GM18867 (cell line): ENCODE measurements at regions not wholly inside any gene's neighbourhood (a gene's known extent, or its start where the extent isn't known, plus 50 kb on each side); places are given as distances from the start of the nearest gene placed in this dataset.
"Not testable (repeated sequence)": the region's sequence is repeated elsewhere in the genome, so short reads cannot be mapped to it uniquely, and the experiment has no call there.

Experiments
- ATAC-seq: cut with Tn5 transposase; IDR thresholded peaks from one replicate; pipeline ENCODE4 v1.9.1; 2021; ENCODE audit warnings: mild to moderate bottlenecking, moderate library complexity; ENCODE audit not compliant: unreplicated experiment

DNA sequence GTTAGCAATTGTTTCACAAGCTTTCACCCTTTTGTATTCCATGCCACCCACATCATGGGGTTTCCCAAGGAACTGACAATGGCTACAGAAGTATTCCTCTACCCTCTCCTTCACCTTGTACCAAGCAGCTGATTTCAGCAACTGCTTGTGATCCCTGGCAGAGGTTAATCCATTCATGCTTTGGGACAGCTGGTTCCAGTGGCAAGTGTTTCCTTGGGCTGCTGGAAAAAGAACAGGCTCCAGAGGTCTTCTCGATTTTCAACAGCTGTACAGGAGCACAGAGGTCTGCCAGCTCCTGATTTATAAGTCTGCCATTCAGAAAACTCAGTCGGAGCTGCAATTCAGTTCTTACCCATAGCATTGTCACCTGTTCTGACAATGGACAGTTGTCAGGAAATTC lies 239.2 kb upstream of the CWC22 start:
- no peak for ATAC-seq

DNA sequence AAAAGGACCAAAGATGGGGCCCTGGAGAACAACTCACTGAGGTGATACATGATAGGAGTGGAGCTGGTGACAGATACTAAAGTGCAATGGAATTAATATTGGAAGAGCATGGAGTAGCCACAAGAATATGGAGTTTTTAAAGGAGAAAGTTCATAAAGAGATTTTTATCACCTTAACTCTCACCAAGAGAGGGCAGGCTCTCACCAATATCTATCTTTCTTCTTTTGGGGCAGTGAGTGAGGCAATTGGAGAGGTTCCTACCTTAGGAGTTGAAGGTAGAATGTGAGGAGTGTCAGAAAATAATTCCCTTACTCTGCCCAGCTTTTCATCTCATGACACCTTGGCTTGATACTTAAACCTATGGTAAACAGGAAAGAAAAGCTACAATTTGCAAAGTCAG lies 233.7 kb upstream of the CWC22 start:
- no peak for ATAC-seq

- ATAC-seq: no peak
Observed at GRCh38 chr2:180238729-180239128, 231.6 kb upstream of the CWC22 start.

DNA sequence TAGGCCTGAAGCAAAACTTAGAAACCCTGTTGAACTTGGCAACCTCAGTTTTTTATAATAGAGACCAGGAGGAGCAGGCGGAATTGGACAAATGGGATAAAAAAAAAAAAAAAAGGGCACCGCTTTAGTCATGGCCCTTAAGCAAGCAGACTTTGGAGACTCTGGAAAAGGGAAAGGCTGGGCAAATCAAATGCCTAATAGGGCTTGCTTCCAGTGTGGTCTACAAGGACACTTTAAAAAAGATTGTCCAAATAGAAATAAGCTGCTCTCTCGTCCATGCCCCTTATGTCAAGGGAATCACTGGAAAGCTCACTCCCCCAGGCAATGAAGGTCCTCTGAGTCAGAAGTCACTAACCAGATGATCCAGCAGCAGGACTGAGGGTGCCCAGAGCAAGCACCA lies 229.0 kb upstream of the CWC22 start:
- ATAC-seq: not testable (repeated sequence)

DNA sequence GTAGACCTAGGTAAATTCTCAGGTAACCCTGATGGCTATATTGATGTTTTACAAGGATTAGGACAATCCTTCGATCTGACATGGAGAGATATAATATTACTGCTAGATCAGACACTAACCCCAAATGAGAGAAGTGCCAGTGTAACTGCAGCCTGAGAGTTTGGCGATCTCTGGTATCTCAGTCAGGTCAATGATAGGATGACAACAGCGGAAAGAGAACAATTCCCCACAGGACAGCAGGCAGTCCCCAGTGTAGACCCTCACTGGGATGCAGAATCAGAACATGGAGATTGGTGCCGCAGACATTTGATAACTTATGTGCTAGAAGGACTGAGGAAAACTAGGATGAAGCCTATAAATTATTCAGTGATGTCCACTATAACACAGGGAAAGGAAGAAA lies 228.4 kb upstream of the CWC22 start:
- not testable (repeated sequence) for ATAC-seq

DNA sequence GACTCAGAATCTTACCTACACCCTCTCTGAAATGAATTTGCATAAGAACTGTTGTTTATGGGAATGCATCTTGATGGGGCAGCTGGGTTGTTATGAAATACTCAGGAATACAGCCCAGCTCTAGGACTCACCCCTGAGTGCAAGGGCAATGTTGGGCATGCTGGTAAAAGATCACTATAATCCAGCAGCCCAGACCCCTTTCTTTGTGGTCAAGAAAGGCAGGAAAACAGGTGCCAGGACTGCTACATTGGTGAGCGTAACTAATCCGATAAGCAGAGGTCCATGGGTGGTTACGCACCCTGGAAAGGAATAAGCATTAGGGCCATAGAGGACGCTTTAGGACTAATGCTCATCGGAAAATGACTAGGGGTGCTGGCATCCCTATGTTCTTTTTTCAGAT lies 227.9 kb upstream of the CWC22 start:
- not testable (repeated sequence) for ATAC-seq

- no peak for ATAC-seq
Observed at GRCh38 chr2:180231015-180231414, 223.9 kb upstream of the CWC22 start.

- ATAC-seq: no peak
Observed at GRCh38 chr2:180227461-180227860, 220.4 kb upstream of the CWC22 start.

DNA sequence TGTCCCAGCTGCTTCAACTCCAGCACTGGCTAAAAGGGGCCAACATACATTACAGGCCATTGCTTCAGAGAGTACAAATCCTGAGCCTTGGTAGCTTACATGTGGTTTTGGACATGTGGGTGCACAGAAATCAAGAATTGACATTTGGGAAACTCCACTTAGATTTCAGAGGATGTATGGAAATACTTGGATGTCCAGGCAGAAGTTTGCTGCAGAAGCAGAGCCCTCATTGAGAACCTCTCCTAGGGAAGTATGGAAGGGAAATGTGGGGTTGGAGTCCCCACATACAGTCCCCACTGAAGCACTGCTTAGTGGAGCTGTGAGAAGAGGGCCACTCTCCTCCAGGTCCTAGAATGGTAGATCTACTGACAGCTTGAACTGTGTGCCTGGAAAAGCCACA lies 218.0 kb upstream of the CWC22 start:
- ATAC-seq: no peak

DNA sequence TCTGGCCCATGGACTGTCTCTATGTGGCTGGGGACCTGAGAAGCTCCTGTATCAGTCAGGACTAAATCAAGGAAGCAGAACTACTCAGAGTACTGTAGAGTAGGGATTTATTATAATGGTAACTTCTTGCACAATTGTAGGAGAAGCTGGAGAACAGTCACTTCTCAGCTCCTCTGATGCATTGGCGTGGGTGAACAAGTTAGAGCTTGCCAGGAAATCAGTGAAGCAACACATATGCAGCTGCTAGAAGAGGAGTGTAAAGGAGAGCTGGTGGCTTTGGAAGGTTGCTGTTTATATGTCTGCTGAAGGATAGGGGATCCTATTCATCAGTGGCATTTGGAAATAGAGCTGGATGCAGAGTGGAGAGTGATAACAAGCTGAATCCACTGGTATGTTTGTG lies 215.5 kb upstream of the CWC22 start:
- no peak for ATAC-seq

DNA sequence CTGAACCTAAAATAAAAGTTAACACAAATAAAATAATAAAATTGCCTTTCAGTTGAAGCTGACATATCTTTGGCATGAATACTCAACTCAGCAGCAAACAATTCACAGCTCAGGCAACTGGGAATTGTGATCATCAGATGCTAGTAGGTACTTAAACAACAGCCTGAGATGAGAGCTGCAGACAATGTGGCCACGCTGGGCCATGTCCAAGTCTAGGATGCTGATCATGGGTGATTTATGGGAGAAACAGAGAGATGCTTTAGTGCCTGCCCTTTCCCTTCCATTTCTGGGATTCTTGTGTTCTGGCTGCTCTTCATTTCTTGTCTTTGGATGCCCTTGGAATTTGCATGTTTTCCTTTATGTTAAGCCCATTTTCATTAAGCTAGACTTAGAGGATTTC lies 212.4 kb upstream of the CWC22 start:
- ATAC-seq: no peak

DNA sequence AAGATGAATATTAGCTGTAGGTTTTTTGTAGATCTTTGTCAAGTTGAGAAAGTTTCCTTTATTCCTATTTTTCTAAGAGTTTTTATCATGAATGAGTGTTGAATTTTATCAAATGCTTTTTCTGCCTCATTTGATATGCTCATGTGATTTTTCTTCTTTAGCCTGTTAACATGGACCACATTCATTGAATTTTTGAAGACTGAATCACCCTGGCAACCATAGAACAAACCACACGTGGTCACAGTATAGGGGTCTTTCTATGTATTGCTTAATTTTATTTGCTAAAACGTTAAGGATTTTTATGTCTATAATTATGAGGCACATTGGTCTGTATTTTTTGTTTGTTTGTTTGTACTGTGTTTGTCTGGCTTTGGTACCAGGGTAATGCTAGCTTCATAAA lies 201.7 kb upstream of the CWC22 start:
- ATAC-seq: no peak

- no peak for ATAC-seq
Observed at GRCh38 chr2:180205621-180206235, 198.6 kb upstream of the CWC22 start.

DNA sequence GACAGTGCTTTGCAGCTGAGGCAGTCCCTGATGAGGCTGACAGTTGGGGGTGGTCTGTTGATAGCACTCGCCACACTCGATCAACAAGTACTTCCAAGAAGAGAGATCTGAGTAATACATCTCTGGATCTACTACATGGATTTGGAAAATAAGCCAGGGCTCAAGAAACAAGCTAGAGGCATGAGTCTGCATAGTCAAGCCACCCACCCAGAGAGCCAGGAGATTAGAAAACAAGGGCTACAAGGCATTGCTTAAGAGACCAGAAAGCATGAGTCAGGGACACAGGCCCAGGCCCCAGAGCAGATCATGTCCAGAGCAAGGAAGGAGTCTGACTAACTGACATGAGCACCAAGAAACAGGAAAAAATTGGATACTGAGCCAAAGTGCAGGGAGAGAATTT lies 196.9 kb upstream of the CWC22 start:
- ATAC-seq: no peak

DNA sequence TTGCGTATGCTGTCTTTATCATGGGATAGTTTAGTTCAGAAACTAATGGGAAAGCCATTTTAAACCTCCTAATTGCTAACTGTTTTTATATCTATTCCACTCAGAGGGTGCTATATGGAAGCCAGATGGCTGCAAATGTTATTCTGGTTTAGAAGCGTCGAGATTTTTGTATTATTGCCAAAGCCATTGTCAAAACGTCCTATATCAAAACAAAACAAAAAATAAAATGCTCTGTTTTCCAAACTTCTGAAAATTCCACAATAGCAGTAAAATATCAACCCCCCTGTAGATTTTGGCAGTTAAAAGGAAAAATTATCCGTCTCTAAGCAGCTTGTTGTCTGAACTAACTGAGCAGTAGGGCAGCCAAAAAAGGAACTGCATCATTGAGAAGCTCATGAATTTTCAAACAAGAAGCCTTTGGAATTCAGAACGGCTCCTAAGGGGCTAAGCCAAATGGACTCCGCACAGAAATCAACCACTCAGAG lies 195.4 kb upstream of the CWC22 start:
- no peak for ATAC-seq

GRCh38 chr2:180196419-180196977 lies 189.4 kb upstream of the CWC22 start:
- no peak for ATAC-seq

DNA sequence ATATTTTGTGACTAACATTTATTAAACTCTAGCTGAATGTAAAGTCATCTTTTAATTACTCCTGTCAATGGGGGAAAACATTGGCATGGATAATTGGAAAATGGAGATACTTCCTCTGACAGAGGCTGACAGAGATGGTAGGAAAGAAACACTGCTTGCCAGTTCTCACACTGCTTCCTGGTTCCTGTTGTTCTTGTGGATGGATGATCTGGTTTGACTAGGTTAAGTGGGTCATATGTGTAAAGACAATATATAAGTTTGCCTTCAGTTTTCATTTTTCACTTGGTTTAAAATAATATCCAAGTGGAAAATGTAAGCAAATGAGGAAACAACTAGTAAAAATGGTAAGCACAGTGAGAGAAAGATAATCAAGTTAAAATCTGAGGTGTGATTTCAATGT lies 188.8 kb upstream of the CWC22 start:
- no peak for ATAC-seq

DNA sequence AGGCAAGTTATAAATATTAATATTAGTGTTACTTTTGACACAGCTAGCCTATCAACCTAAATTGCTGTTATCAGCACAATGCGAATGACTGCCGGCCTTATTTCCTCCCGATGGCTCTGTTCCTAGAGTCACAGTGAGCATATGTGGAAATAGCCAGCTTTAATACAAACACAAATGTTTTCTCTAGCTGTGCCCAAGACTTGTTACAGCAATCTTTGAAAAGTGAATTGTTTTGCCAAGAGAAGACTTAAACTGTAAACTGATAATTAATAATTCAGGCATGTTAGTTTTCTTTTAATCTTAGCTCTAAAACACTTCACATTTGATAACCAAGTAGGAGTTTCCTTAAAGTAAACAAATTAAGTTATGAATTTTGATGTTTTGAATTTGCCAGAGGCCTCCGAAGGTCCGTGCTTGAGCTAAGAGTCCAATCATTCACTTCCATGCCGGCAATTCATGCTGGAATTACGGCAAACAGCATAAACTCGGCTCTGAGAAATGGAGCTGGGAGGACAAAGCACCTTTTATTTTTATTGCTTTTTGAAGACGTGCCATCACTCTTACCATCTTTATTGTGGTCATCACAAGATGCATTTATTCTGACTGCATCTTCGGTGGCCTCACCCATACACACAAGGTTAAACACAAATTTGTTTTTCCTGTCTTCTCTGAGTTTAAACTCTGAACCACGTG lies 184.5 kb upstream of the CWC22 start:
- no peak for ATAC-seq

DNA sequence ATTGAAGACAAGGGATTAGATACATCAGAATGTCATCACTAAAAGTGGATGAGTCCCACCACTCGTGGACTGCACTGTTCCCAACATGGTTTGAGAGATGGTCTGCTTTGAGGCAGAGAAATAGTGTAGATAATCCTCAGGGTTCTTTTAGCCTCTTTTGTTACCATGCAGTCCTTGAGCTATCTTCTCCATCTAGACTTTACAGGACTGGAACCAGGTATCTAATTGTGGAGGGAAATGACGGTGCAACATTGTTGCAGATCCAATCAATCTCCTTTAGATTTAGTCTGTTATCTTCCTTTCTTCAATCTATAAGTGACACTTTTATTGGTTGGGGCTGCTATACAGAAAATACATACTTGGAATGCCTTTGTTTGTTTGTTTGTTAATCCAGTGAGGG lies 183.8 kb upstream of the CWC22 start:
- no peak for ATAC-seq

- ATAC-seq: no peak
Observed at GRCh38 chr2:180187611-180188010, 180.5 kb upstream of the CWC22 start.

- no peak for ATAC-seq
Observed at GRCh38 chr2:180184506-180184905, 177.4 kb upstream of the CWC22 start.

- ATAC-seq: no peak
Observed at GRCh38 chr2:180180511-180180910, 173.4 kb upstream of the CWC22 start.
